ENCODE measurements at regions not wholly inside any gene's neighbourhood (a gene's known extent, or its start where the extent isn't known, plus 50 kb on each side); places are given as distances from the start of the nearest gene placed in this dataset.

- no peak for DNase-seq (ENCODE audit: low read depth)
- TF ChIP-seq, protein P1, sequence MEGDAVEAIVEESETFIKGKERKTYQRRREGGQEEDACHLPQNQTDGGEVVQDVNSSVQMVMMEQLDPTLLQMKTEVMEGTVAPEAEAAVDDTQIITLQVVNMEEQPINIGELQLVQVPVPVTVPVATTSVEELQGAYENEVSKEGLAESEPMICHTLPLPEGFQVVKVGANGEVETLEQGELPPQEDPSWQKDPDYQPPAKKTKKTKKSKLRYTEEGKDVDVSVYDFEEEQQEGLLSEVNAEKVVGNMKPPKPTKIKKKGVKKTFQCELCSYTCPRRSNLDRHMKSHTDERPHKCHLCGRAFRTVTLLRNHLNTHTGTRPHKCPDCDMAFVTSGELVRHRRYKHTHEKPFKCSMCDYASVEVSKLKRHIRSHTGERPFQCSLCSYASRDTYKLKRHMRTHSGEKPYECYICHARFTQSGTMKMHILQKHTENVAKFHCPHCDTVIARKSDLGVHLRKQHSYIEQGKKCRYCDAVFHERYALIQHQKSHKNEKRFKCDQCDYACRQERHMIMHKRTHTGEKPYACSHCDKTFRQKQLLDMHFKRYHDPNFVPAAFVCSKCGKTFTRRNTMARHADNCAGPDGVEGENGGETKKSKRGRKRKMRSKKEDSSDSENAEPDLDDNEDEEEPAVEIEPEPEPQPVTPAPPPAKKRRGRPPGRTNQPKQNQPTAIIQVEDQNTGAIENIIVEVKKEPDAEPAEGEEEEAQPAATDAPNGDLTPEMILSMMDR (conservative IDR thresholded peaks at IDR 0.05; ENCODE audit: low read depth, low read length): no peak
- no peak overlapping the region for H3K4me3 ChIP-seq (ENCODE audit: low read depth, low read length)
Observed at GRCh38 chr1:94362466-94363058, 55.6 kb upstream of the ABCD3 start.

GRCh38 chr1:94358630-94359599 is 59.3 kb upstream of the ABCD3 start:
- DNase-seq (ENCODE audit: low read depth): no peak
- TF ChIP-seq, protein P1 (conservative IDR thresholded peaks at IDR 0.05; ENCODE audit: low read depth, low read length): no peak
- no peak overlapping the region for H3K4me3 ChIP-seq (ENCODE audit: low read depth, low read length)

DNA sequence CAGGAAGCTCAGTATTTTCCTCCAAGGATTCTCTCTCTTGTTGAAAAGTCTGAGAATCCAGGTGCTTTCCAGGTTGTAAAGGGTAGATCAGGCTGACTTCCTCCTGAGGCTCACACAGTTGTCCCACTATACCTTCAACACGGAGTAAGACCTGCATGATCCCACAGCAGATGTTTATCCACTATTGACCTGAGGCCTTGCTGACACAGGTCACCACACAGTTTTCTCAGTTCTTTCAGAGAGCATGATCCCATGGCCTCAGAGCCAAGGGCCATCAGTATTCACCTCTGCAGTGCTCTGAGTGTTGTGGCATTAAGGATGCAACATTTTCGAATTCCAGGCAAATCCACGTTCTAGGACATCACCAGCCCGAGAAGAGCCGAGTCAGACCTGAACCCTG is 60.5 kb upstream of the ABCD3 start:
- DNase-seq (ENCODE audit: low read depth): no peak
- H3K4me3 ChIP-seq (ENCODE audit: low read depth, low read length): no peak overlapping the region
- TF ChIP-seq, protein P1 (conservative IDR thresholded peaks at IDR 0.05; ENCODE audit: low read depth, low read length): no peak

DNA sequence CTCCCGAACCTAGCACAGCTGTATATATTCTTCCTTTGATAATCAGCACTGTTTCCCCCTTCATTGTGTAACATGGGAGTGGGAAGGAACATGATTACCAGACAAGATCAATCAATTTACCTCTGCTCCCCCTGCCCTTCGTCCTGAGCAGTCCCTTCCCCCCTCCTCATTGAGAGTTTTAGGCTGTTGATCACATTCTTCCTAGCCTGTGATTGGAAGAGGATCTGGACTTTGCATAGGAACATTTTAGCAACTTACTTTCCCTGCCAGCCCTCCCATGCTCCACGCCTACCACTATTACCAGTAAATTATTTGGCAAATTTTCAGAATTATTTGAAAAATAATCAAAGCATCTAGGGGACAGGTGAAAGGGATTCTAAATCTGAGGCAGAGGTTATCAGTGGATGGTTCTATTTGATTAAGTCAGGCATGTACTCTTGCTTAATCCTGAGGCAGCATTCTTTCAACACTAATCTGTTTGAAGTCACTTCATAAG is 62.7 kb upstream of the ABCD3 start:
- H3K4me3 ChIP-seq (ENCODE audit: low read depth, low read length): no peak overlapping the region
- TF ChIP-seq, protein P1 (conservative IDR thresholded peaks at IDR 0.05; ENCODE audit: low read depth, low read length): no peak
- DNase-seq (ENCODE audit: low read depth): no peak

GRCh38 chr1:94351481-94351880 is 66.7 kb upstream of the ABCD3 start:
- no peak for DNase-seq (ENCODE audit: low read depth)
- TF ChIP-seq, protein P1 (conservative IDR thresholded peaks at IDR 0.05; ENCODE audit: low read depth, low read length): no peak
- no peak overlapping the region for H3K4me3 ChIP-seq (ENCODE audit: low read depth, low read length)

GRCh38 chr1:94350350-94350924 is 67.8 kb upstream of the ABCD3 start:
- TF ChIP-seq, protein P1 (conservative IDR thresholded peaks at IDR 0.05; ENCODE audit: low read depth, low read length): no peak
- H3K4me3 ChIP-seq (ENCODE audit: low read depth, low read length): no peak overlapping the region
- no peak for DNase-seq (ENCODE audit: low read depth)

Data from epithelial cell of proximal tubule (primary cell).